ENCODE measurements at regions not wholly inside any gene's neighbourhood (a gene's known extent, or its start where the extent isn't known, plus 50 kb on each side); places are given as distances from the start of the nearest gene placed in this dataset.

DNA sequence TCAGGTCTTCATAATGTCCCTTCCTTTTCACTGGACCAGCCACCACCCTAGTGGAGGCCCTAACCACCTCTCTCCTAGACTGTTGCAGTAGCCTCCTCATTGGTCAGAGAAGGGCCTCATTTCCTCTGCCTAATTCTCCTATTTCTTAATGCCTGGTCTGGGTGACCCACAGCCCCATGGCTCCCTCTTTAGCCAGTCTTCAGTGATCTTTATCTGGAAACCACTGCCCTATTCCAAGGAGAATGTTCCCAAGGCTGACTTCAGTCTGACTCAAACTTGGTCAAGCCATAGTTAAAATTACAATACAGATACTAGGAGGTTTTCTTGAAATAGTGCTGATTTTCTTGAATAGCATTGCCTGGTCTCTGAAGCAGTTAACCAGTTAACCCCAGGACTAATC lies 53.6 kb upstream of the PRPS1 start:
- Histone ChIP-seq H3K4me3 (no peak overlapping the region), H3K27ac (no peak overlapping the region), H3K4me1 (no peaks in the 10 kb centered on the region), H3K27me3 (no peaks in the 10 kb centered on the region), H3K36me3 (no peaks in the 10 kb centered on the region), H3K9me3 (no peaks in the 10 kb centered on the region)
- no peak for TF ChIP-seq EP300 (IDR thresholded peaks at IDR 0.05)
- TF ChIP-seq POLR2A (IDR thresholded peaks at IDR 0.05) = no peak
- TF ChIP-seq POLR2AphosphoS5 (IDR thresholded peaks at IDR 0.05) = no peak
- TF ChIP-seq, protein P1, sequence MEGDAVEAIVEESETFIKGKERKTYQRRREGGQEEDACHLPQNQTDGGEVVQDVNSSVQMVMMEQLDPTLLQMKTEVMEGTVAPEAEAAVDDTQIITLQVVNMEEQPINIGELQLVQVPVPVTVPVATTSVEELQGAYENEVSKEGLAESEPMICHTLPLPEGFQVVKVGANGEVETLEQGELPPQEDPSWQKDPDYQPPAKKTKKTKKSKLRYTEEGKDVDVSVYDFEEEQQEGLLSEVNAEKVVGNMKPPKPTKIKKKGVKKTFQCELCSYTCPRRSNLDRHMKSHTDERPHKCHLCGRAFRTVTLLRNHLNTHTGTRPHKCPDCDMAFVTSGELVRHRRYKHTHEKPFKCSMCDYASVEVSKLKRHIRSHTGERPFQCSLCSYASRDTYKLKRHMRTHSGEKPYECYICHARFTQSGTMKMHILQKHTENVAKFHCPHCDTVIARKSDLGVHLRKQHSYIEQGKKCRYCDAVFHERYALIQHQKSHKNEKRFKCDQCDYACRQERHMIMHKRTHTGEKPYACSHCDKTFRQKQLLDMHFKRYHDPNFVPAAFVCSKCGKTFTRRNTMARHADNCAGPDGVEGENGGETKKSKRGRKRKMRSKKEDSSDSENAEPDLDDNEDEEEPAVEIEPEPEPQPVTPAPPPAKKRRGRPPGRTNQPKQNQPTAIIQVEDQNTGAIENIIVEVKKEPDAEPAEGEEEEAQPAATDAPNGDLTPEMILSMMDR (IDR thresholded peaks at IDR 0.05) = no peak
- ATAC-seq = no peak

DNA sequence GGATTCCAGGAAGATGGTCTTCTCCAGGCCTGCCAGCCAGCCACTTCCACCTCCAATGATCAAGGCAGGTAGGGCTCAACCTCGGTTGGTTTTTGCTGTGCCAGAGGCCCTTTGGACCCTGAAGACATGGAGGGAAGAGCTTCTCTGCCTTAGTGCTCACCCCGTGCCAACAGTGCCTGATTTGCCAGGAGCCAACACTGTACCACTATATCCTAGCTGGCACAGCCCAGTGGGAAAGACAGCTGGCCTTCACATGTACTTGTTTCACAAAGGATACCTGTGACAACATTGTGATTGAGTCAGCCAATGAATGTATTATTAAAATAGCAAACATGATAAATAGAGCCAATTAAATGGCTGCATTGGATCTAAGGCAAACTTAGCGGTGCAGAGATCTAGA lies 51.9 kb upstream of the PRPS1 start:
- H3K27ac ChIP-seq = no peak overlapping the region
- H3K4me1 ChIP-seq = no peaks in the 10 kb centered on the region
- H3K4me3 ChIP-seq = no peak overlapping the region
- no peaks in the 10 kb centered on the region for H3K36me3 ChIP-seq
- WGBS, 2 donors (ENCODE audit: low coverage in 1 of 2) = 75 to 100% methylated on average over 1 of the region's 3 CpGs
- no peak for ATAC-seq
- H3K27me3 ChIP-seq = no peaks in the 10 kb centered on the region
- H3K9me3 ChIP-seq = no peaks in the 10 kb centered on the region
- TF ChIP-seq, protein P1 (IDR thresholded peaks at IDR 0.05) = no peak
- TF ChIP-seq POLR2A (IDR thresholded peaks at IDR 0.05) (no peak), EP300 (IDR thresholded peaks at IDR 0.05) (no peak), POLR2AphosphoS5 (IDR thresholded peaks at IDR 0.05) (no peak)

DNA sequence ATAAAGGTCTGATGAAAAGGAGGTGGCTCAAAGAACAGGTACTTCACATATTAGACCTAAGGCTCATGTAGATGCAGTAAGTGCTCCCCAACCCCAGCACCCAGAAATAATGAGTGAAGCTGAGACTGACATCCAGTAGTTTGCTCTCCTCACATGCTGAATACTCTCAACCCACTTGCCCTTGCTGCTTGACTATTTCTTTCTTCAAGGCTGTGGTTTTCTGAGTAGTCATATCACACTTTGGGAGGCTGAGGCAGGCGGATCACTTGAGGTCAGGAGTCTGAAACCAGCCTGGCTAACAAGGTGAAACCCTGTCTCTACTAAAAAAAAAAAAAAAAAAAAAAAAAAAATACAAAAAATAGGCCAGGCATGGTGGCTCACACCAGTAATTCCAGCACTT lies 51.5 kb upstream of the PRPS1 start:
- H3K27me3 ChIP-seq = no peaks in the 10 kb centered on the region

DNA sequence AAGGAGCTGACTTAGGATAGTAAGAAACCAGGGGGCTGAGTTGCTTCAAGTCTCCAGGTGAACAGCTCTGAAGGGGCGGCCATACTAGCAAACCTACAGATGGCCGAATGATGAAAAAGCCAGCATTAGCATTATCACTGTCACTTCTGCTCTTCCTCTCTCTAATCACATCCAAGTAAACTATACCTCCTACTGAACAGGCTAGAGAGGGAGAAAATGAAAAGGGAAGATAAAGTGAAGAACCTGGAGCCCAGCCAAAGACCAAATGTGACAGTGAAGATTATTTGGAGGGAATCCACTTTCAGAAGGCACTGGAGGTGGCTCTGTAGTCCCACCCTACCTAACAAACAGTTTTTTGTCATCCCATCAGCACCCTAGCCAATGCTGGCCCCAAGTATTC lies 50.4 kb upstream of the PRPS1 start:
- TF ChIP-seq EP300 (IDR thresholded peaks at IDR 0.05) (no peak), POLR2AphosphoS5 (IDR thresholded peaks at IDR 0.05) (no peak), POLR2A (IDR thresholded peaks at IDR 0.05) (no peak)
- TF ChIP-seq, protein P1 (IDR thresholded peaks at IDR 0.05) = no peak
- no peak overlapping the region for H3K27ac ChIP-seq
- 80 to 94% methylated on average over 1 to 2 of the region's 2 CpGs for WGBS, 2 donors (ENCODE audit: low coverage in 1 of 2)
- H3K9me3 ChIP-seq = no peaks in the 10 kb centered on the region
- no peak for ATAC-seq
- no peaks in the 10 kb centered on the region for H3K36me3 ChIP-seq
- no peaks in the 10 kb centered on the region for H3K4me1 ChIP-seq
- H3K27me3 ChIP-seq = no peaks in the 10 kb centered on the region
- no peak overlapping the region for H3K4me3 ChIP-seq

More for the DNA sequence above, 51.5 kb upstream of the PRPS1 start:
- ATAC-seq = no peak
- no peaks in the 10 kb centered on the region for H3K36me3 ChIP-seq
- no peak for TF ChIP-seq EP300 (IDR thresholded peaks at IDR 0.05)
- TF ChIP-seq POLR2AphosphoS5 (IDR thresholded peaks at IDR 0.05) = no peak
- TF ChIP-seq, protein P1 (IDR thresholded peaks at IDR 0.05) = no peak
- no peak overlapping the region for H3K27ac ChIP-seq
- H3K4me1 ChIP-seq = no peaks in the 10 kb centered on the region
- H3K4me3 ChIP-seq = no peak overlapping the region
- WGBS, 2 donors (ENCODE audit: low coverage in 1 of 2) = no CpG with 5 or more reads among the region's 1 CpG
- H3K9me3 ChIP-seq = no peaks in the 10 kb centered on the region
